ENCODE measurements at regions not wholly inside any gene's neighbourhood (a gene's known extent, or its start where the extent isn't known, plus 50 kb on each side); places are given as distances from the start of the nearest gene placed in this dataset.

DNA sequence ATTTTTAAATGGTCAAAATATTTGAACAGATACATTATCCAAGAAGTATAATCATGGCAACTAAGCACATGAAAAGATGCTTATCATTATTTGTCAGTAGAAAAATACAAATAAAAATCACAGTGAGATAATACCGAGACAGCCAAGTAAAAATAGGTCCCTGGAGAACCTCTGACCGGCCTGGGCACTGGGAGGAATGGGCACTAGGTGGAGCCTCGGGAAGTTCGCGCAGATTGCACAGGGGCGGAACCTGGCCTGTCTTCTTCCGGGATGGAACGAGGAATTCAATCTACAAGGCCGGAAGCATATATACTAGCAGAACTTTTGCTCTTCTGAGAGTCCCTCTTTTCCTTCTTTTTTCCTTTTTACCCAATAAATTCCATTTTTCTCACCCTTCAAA, 148.5 kb upstream of the CHRM3 start:
- no peaks in the 10 kb centered on the region for H3K36me3 ChIP-seq (ENCODE audit: control insufficient read depth, insufficient read depth, low read length)
- H2AFZ ChIP-seq (ENCODE audit: low read depth, low read length) = no peak overlapping the region
- H3K9me3 ChIP-seq (replicated peaks; ENCODE audit: control insufficient read depth, insufficient read depth, low read depth, low read length) = no peaks in the 10 kb centered on the region; the same call in 1 of the 2 replicates
- WGBS (ENCODE audit: insufficient coverage, low coverage, missing lambda C conversion rate) = under 1% methylated on average over 9 of the region's 9 CpGs
- CTCF ChIA-PET (ENCODE audit: low intra/inter-chr PET ratio) = no interaction called here
- in situ Hi-C loops (cut with MboI) = no loop called here
- no peaks in the 10 kb centered on the region for H3K79me2 ChIP-seq (ENCODE audit: control insufficient read depth, insufficient read depth, low read length)
- no peaks in the 10 kb centered on the region for H4K20me1 ChIP-seq (replicated peaks; ENCODE audit: control insufficient read depth, insufficient read depth, low read length)
- POLR2A ChIA-PET = no interaction called here
- DNase-seq (ENCODE audit: extremely low read depth in 1 of 4, low spot score in 3 of 4) = no peak
- no peak for ATAC-seq
- no peaks in the 10 kb centered on the region for H3K9me1 ChIP-seq (ENCODE audit: control insufficient read depth, insufficient read depth, low read length)
- no peak overlapping the region for H3K4me2 ChIP-seq (ENCODE audit: insufficient read depth, low read length)
- H3K27me3 ChIP-seq (ENCODE audit: control insufficient read depth in 2 of 2, insufficient read depth in 2 of 2, low read length in 2 of 2) = no peaks in the 10 kb centered on the region
- no peak overlapping the region for H3K4me3 ChIP-seq
- no peak overlapping the region for H3K9ac ChIP-seq (ENCODE audit: insufficient read depth in 1 of 2, low read depth in 2 of 2, low read length in 2 of 2)
- intact Hi-C loops (cut with micrococcal nuclease) = no loop called here
- FAIRE-seq = no peak
- H3K27ac ChIP-seq (ENCODE audit: extremely low read depth, low read depth, low read length) = no peak overlapping the region
- BruUV-seq (replicated peaks) = no TSS peak
- H3K4me1 ChIP-seq (replicated peaks in 1 of 2; ENCODE audit: control insufficient read depth in 2 of 2, insufficient read depth in 2 of 2, low read length in 2 of 2) = no peaks in the 10 kb centered on the region
- TF ChIP-seq HDGF (IDR thresholded peaks at IDR 0.05) = no peak

DNA sequence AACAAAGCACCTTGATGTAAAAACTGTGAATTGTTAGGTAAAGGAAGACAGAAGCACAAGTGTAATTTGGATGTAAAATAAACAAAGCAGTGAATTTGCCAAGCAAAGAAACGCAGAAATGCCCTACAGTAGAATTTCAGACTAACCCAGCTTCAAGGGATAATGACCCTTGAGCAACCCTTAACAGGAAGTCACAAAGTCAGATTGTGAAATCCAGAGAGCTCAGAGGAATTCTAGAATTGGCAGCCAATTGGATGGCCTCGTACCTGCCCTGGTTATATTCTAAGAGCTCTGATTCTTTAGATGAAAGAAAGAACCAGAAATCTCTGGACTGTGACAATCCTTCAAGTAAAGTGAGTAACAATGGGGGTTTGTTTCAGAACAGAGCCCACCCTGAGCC, 152.7 kb upstream of the CHRM3 start:
- no peak for FAIRE-seq
- Histone ChIP-seq H3K4me1 (replicated peaks in 1 of 2; ENCODE audit: control insufficient read depth in 2 of 2, insufficient read depth in 2 of 2, low read length in 2 of 2) (no peaks in the 10 kb centered on the region), H4K20me1 (replicated peaks; ENCODE audit: control insufficient read depth, insufficient read depth, low read length) (no peaks in the 10 kb centered on the region), H3K36me3 (ENCODE audit: control insufficient read depth, insufficient read depth, low read length) (no peaks in the 10 kb centered on the region), H3K9me3 (replicated peaks; ENCODE audit: control insufficient read depth, insufficient read depth, low read depth, low read length) (no peaks in the 10 kb centered on the region; the same call in 1 of the 2 replicates), H3K4me3 (no peak overlapping the region), H3K27ac (ENCODE audit: extremely low read depth, low read depth, low read length) (no peak overlapping the region), H3K9ac (ENCODE audit: insufficient read depth in 1 of 2, low read depth in 2 of 2, low read length in 2 of 2) (no peak overlapping the region), H3K27me3 (ENCODE audit: control insufficient read depth in 2 of 2, insufficient read depth in 2 of 2, low read length in 2 of 2) (no peaks in the 10 kb centered on the region), H3K79me2 (ENCODE audit: control insufficient read depth, insufficient read depth, low read length) (no peaks in the 10 kb centered on the region), H3K9me1 (ENCODE audit: control insufficient read depth, insufficient read depth, low read length) (no peaks in the 10 kb centered on the region), H2AFZ (ENCODE audit: low read depth, low read length) (no peak overlapping the region), H3K4me2 (ENCODE audit: insufficient read depth, low read length) (no peak overlapping the region)
- CTCF ChIA-PET (ENCODE audit: low intra/inter-chr PET ratio) = no interaction called here
- no peak for DNase-seq (ENCODE audit: extremely low read depth in 1 of 4, low spot score in 3 of 4)
- in situ Hi-C loops (cut with MboI) (no loop called here), intact Hi-C loops (cut with micrococcal nuclease) (no loop called here)
- POLR2A ChIA-PET = no interaction called here
- 3% methylated on average over 2 of the region's 2 CpGs for WGBS (ENCODE audit: insufficient coverage, low coverage, missing lambda C conversion rate)
- ATAC-seq = no peak
- no TSS peak for BruUV-seq (replicated peaks)
- TF ChIP-seq NUFIP1 (IDR thresholded peaks at IDR 0.05; ENCODE audit: partially characterized antibody) = no peak
- TF ChIP-seq RBFOX2 (IDR thresholded peaks at IDR 0.05; ENCODE audit: low read depth, low read length) = no peak
- no peak for TF ChIP-seq WHSC1 (IDR thresholded peaks at IDR 0.05; ENCODE audit: low read length)
- TF ChIP-seq CBX8 (IDR thresholded peaks at IDR 0.05; ENCODE audit: borderline replicate concordance, extremely low read depth, low read depth, low read length, poor library complexity, severe bottlenecking) = no peak
- no peak for TF ChIP-seq FOXM1 (IDR thresholded peaks at IDR 0.05; ENCODE audit: low read depth)
- TF ChIP-seq FOXM1 (CRISPR knock-in tag; IDR thresholded peaks at IDR 0.05; ENCODE audit: low read depth) = no peak
- no peak for TF ChIP-seq ZC3H8 (IDR thresholded peaks at IDR 0.05)
- no peak for TF ChIP-seq SMAD2 (IDR thresholded peaks at IDR 0.05; ENCODE audit: low read depth, low read length)
- TF ChIP-seq ZNF175 (CRISPR knock-in tag; IDR thresholded peaks at IDR 0.05; ENCODE audit: low read depth) = no peak
- no peak for TF ChIP-seq ARHGAP35 (IDR thresholded peaks at IDR 0.05; ENCODE audit: partially characterized antibody)
- no peak for TF ChIP-seq CREM (IDR thresholded peaks at IDR 0.05; ENCODE audit: low read depth)
- TF ChIP-seq, protein P1, sequence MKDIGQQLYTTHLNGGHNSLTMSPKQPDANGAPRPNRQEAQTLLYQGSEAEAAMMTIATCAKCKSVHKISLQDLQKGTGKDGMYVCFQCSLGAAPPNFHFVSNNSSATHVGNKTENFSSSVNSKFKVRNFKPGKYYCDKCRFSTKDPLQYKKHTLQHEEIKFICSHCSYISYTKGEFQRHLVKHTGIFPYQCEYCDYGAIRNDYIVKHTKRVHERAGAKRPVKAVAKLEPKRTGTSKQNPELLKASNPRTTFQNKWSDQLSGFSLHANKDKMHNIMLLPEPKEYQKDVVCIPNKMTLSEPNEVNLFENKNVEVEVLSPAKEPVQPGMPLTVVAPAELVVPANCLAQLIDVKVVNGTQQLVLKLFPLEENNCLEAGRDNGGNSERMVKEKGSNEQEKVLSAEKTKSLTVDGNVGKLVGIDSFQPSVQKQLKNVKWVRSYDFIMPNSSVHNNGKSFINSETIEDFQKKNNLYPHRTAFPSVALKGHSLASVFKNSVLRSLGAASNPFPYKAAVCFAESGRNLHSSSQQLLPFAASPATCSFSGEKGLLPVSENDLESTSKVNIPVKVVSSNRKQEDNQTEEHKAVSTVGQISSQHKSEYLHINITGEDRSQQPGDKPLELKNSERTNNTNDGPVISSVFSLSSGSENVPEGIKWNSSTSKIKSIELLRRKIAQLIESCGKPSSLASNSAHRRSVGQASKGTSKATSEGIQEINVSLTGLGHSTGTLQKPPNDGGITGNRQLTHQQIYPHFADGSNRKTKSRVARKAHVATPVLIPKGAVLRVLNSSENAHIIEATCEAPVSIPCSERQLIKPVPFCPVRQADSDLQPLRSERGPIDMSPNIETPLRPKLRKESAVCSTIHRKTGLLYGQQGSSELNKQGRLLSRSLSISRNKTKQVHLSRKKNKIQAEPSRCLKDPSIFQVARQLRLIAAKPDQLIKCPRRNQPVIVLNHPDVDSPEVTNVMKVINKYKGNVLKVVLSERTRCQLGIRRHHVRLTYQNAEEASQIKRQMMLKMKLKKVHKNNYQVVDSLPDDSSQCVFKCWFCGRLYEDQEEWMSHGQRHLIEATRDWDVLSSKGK (CRISPR knock-in tag; IDR thresholded peaks at IDR 0.05) = no peak
- no peak for TF ChIP-seq MEF2A (IDR thresholded peaks at IDR 0.05; ENCODE audit: control insufficient read depth, low read depth, low read length)

Measured in K562 (cell line).